ENCODE measurements at regions not wholly inside any gene's neighbourhood (a gene's known extent, or its start where the extent isn't known, plus 50 kb on each side); places are given as distances from the start of the nearest gene placed in this dataset.

DNA sequence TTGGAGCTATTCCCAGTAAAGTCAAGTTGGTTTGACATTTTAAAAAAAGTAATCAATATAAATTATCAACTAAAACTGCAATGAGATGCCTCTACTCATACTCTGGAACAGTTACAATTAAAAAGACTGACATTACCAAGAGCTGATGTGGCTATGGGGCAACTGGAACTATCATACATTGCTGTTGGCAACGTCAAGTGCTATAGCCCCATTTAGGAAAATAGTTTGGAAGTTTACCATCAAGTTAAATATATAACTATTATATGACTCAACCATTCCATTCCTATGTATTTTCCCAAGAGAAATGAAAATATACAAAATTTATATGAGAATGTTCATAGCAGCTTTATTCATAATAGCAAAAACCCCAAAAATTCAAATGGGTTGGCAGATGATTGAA is 111.4 kb upstream of the HDGFL1 start:
- TF ChIP-seq, protein P1, sequence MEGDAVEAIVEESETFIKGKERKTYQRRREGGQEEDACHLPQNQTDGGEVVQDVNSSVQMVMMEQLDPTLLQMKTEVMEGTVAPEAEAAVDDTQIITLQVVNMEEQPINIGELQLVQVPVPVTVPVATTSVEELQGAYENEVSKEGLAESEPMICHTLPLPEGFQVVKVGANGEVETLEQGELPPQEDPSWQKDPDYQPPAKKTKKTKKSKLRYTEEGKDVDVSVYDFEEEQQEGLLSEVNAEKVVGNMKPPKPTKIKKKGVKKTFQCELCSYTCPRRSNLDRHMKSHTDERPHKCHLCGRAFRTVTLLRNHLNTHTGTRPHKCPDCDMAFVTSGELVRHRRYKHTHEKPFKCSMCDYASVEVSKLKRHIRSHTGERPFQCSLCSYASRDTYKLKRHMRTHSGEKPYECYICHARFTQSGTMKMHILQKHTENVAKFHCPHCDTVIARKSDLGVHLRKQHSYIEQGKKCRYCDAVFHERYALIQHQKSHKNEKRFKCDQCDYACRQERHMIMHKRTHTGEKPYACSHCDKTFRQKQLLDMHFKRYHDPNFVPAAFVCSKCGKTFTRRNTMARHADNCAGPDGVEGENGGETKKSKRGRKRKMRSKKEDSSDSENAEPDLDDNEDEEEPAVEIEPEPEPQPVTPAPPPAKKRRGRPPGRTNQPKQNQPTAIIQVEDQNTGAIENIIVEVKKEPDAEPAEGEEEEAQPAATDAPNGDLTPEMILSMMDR (IDR thresholded peaks at IDR 0.05; ENCODE audit: low read length): no peak
- no peak for TF ChIP-seq EZH2 (IDR thresholded peaks at IDR 0.05; ENCODE audit: borderline replicate concordance, low read length)
